ENCODE measurements at regions not wholly inside any gene's neighbourhood (a gene's known extent, or its start where the extent isn't known, plus 50 kb on each side); places are given as distances from the start of the nearest gene placed in this dataset.

DNA sequence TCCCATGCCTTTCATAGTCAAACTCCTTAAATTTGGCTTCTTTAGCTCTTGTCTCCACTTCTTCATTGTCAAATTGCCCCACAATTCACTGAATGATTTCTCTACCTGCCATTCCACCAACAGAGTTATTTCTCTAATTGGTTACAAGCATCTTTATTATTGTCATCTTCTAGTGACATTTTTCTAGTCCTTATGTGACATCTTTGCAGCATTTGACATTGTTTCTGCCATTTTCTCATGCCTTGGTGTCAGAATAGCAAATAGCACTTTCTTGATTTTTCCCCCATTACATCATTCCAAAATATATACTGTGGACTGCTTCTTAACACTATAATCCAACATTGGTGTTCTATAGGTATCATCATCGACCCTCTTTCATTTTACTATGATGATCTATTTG, 137.7 kb upstream of the HDDC2 start:
- in situ Hi-C loops (cut with HindIII; ENCODE audit: low sequenced_read_pairs), result no loop called here

DNA sequence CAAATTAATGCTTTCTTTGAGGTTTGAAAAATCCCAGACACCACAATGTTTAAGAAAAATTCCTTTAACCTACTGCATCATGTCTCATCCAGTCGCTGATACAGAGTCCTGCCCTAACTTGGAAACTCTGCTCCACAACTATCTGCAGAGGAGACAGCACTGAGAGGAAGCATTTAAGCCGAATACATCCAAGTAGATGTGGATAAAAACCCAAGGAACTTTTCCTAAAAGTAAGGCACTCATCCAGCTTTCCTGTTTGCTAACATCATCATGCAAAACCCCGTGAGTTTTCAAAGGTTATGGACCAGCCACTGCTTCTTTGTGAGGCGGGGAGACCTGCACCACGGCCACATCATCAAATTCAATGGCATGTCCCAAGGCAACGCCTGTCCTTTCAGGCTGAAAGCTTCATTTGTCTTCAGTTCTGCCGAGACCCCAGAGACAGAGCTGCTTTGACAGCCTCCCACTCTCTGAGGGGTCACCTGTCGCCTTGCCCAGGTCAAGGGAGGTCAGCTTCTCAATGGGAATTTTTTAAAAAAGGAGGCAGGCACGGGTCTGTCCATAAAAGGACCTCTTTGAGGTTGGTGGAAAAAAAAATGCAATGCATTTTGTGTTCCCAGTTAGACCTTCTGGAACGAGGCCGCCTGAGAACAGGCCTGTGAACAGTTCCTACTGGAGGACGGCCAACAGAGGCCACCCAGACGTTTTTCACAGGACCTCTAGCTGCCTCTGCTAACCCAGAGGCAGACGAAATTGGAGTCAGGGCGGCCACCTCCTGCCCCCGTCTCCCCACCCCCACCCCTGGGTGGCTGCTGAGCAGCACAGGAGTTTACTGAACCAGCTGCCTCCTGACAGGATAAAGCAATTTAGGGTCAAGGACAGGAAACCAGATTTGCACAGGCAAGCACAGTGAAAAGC, 142.5 kb upstream of the HDDC2 start:
- no peak for DNase-seq (ENCODE audit: low read depth)
- in situ Hi-C loops (cut with HindIII; ENCODE audit: low sequenced_read_pairs), result loop anchor here (5.0 kb wide), 1 partner anchor 38 kb away; no protein-coding TSS in a partner anchor
- H3K4me3 ChIP-seq (ENCODE audit: low read depth, low read length), result no peak overlapping the region
- TF ChIP-seq, protein P1, sequence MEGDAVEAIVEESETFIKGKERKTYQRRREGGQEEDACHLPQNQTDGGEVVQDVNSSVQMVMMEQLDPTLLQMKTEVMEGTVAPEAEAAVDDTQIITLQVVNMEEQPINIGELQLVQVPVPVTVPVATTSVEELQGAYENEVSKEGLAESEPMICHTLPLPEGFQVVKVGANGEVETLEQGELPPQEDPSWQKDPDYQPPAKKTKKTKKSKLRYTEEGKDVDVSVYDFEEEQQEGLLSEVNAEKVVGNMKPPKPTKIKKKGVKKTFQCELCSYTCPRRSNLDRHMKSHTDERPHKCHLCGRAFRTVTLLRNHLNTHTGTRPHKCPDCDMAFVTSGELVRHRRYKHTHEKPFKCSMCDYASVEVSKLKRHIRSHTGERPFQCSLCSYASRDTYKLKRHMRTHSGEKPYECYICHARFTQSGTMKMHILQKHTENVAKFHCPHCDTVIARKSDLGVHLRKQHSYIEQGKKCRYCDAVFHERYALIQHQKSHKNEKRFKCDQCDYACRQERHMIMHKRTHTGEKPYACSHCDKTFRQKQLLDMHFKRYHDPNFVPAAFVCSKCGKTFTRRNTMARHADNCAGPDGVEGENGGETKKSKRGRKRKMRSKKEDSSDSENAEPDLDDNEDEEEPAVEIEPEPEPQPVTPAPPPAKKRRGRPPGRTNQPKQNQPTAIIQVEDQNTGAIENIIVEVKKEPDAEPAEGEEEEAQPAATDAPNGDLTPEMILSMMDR (IDR thresholded peaks at IDR 0.05; ENCODE audit: low read depth, low read length, missing control alignments), result no peak

More for the DNA sequence above, 137.7 kb upstream of the HDDC2 start:
- H3K4me3 ChIP-seq (ENCODE audit: low read depth, low read length), result no peak overlapping the region
- TF ChIP-seq, protein P1 (IDR thresholded peaks at IDR 0.05; ENCODE audit: low read depth, low read length, missing control alignments), result no peak
- no peak for DNase-seq (ENCODE audit: low read depth)

DNA sequence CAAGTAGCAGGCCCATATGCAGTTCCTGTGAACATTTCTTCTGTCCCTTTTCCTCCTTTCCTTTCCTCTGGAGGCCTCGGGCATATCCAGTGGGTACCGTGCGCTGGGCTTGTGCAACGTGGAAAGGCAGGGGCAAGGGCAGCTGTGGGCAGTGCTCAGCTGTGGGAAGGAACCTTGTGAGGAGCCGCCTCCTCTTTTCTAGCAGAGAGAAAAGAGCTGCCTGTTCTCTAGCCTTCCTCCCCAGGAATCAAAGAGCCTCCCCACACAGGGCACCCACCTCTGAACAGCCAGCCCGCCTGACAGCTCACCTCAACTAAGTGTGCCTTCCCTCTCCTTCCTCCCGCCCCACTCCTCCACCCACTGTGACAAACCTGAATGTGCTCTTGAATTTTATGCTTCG, 143.3 kb upstream of the HDDC2 start:
- in situ Hi-C loops (cut with HindIII; ENCODE audit: low sequenced_read_pairs), result no loop called here
- TF ChIP-seq, protein P1 (IDR thresholded peaks at IDR 0.05; ENCODE audit: low read depth, low read length, missing control alignments), result no peak
- H3K4me3 ChIP-seq (ENCODE audit: low read depth, low read length), result no peak overlapping the region
- DNase-seq (ENCODE audit: low read depth), result no peak

DNA sequence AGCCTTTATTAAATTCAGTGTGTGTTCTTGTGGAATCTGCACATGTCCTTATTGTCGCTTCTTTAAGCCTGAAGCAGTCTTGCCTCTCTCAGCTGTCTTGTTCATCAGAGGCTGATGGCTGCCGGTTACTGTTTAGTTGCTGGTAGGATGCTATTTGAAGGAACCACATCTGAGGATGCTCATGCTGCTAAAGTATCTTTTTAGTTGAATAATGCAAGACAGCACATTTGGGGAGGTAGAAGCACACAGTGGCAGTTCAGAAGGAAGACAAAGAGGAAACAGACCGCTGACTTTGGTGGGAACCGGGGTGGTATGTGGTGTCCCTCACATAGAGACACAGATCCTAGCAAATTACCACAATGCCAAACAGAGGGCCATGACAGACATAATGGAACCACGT, 144.2 kb upstream of the HDDC2 start:
- no peak overlapping the region for H3K4me3 ChIP-seq (ENCODE audit: low read depth, low read length)
- in situ Hi-C loops (cut with HindIII; ENCODE audit: low sequenced_read_pairs), result no loop called here
- DNase-seq (ENCODE audit: low read depth), result no peak
- TF ChIP-seq, protein P1 (IDR thresholded peaks at IDR 0.05; ENCODE audit: low read depth, low read length, missing control alignments), result no peak

DNA sequence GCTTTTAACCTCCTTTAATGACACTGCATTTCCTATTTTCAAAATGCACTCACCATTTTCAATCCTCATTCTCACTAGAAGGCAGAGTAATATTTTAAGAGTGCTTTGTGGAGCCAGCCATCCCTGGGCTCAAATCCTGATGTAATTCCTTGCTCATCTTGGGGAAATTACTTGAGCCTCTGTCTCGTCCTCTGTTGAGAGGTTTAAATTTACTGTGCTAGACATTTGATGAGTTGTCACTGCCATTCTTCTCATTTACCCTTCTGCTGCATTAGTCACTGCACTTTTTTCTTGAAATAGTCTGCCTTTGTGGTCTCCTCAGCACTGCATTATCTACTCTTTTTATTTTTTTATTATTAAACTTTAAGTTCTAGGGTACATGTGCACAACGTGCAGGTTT, 150.0 kb upstream of the HDDC2 start:
- TF ChIP-seq, protein P1 (IDR thresholded peaks at IDR 0.05; ENCODE audit: low read depth, low read length, missing control alignments), result no peak
- no peak overlapping the region for H3K4me3 ChIP-seq (ENCODE audit: low read depth, low read length)
- in situ Hi-C loops (cut with HindIII; ENCODE audit: low sequenced_read_pairs), result no loop called here
- DNase-seq (ENCODE audit: low read depth), result no peak

DNA sequence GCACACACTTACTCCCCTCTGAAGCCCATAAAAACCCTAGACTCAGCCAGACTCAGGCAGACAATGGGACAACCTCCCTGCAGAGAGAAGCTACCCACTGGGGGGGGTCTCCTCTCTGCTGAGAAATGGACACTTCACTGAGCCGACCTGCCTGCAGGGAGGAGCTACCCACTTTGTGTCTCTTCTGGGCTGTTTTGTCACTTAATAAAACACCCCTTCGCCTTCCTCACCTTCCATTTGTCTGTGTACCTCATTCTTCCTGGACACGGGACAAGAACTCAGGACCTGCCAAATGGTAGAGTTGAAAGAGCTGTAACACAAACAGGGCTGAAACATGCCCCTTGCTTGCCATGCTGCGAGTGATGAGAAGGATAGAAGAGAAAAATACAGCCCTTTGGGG, 151.7 kb upstream of the HDDC2 start:
- in situ Hi-C loops (cut with HindIII; ENCODE audit: low sequenced_read_pairs), result no loop called here
- no peak for DNase-seq (ENCODE audit: low read depth)
- TF ChIP-seq, protein P1 (IDR thresholded peaks at IDR 0.05; ENCODE audit: low read depth, low read length, missing control alignments), result no peak
- no peak overlapping the region for H3K4me3 ChIP-seq (ENCODE audit: low read depth, low read length)
